ENCODE measurements at regions not wholly inside any gene's neighbourhood (a gene's known extent, or its start where the extent isn't known, plus 50 kb on each side); places are given as distances from the start of the nearest gene placed in this dataset.

GRCh38 chr11:71358122-71358728 lies 90.0 kb downstream of the DHCR7 start:
- TF ChIP-seq POLR2A (IDR thresholded peaks at IDR 0.05): no peak
- no peak for TF ChIP-seq CTCF (IDR thresholded peaks at IDR 0.05)
